Right atrium auricular region (tissue), 2 donors: ENCODE measurements at regions not wholly inside any gene's neighbourhood (a gene's known extent, or its start where the extent isn't known, plus 50 kb on each side); places are given as distances from the start of the nearest gene placed in this dataset.

Source experiments
- DNase-seq: peaks from one replicate; pipeline ENCODE4 v3.0.0-alpha.2; 2019; ENCODE audit warnings: low spot score
- H3K27ac ChIP-seq, 2 donors: fragments of 200-600 bp; sonication (generic); 1 replicate in 1 of 2; 2 replicates in 1 of 2; pipeline ENCODE4 v1.5.1; 2016 to 2019
- H3K27me3 ChIP-seq, 2 donors: fragments of 200-600 bp; sonication (generic); one replicate each; pipeline versions ENCODE4 v1.5.1 to v1.6.0; 2017 to 2019
- H3K36me3 ChIP-seq: fragments of 200-600 bp; sonication (generic); one replicate; pipeline ENCODE4 v1.5.1; 2016
- H3K4me1 ChIP-seq, 2 donors: fragments of 200-600 bp; sonication (generic); one replicate each; pipeline versions ENCODE4 v1.5.1 to v1.6.0; 2017 to 2019
- H3K4me3 ChIP-seq, 2 donors: fragments of 200-600 bp; sonication (generic); 1 replicate in 1 of 2; 2 replicates in 1 of 2; pipeline ENCODE4 v1.5.1; 2017 to 2019; ENCODE audit warnings: mild to moderate bottlenecking in 1 of 2, moderate library complexity in 1 of 2
- H3K9me3 ChIP-seq, 2 donors: fragments of 200-600 bp; sonication (generic); one replicate each; pipeline ENCODE4 v1.5.1; 2019
- CTCF ChIP-seq, 2 donors: fragments of 200-600 bp; sonication (generic); IDR thresholded peaks; one replicate each; pipeline ENCODE4 v1.5.1; 2019; ENCODE audit warnings: antibody characterized with exemption in 2 of 2

GRCh38 chr17:65404761-65405160 is 156.7 kb downstream of the AXIN2 start:
- Histone ChIP-seq H3K36me3 (no peaks in the 10 kb centered on the region), H3K27ac (no peak overlapping the region), H3K4me3 (no peak overlapping the region), H3K9me3 (no peaks in the 10 kb centered on the region), H3K4me1 (no peaks in the 10 kb centered on the region), H3K27me3 (no peaks in the 10 kb centered on the region)
- no peak for DNase-seq
- no peak for TF ChIP-seq CTCF (IDR thresholded peaks at IDR 0.05)

- no peak for TF ChIP-seq CTCF (IDR thresholded peaks at IDR 0.05)
- no peak for DNase-seq
- H3K27ac ChIP-seq: no peak overlapping the region
- no peaks in the 10 kb centered on the region for H3K36me3 ChIP-seq
- no peaks in the 10 kb centered on the region for H3K9me3 ChIP-seq
- H3K27me3 ChIP-seq: no peaks in the 10 kb centered on the region
- no peak overlapping the region for H3K4me3 ChIP-seq
- no peaks in the 10 kb centered on the region for H3K4me1 ChIP-seq
These were observed 157.8 kb downstream of the AXIN2 start for GRCh38 chr17:65403626-65404025.

DNA sequence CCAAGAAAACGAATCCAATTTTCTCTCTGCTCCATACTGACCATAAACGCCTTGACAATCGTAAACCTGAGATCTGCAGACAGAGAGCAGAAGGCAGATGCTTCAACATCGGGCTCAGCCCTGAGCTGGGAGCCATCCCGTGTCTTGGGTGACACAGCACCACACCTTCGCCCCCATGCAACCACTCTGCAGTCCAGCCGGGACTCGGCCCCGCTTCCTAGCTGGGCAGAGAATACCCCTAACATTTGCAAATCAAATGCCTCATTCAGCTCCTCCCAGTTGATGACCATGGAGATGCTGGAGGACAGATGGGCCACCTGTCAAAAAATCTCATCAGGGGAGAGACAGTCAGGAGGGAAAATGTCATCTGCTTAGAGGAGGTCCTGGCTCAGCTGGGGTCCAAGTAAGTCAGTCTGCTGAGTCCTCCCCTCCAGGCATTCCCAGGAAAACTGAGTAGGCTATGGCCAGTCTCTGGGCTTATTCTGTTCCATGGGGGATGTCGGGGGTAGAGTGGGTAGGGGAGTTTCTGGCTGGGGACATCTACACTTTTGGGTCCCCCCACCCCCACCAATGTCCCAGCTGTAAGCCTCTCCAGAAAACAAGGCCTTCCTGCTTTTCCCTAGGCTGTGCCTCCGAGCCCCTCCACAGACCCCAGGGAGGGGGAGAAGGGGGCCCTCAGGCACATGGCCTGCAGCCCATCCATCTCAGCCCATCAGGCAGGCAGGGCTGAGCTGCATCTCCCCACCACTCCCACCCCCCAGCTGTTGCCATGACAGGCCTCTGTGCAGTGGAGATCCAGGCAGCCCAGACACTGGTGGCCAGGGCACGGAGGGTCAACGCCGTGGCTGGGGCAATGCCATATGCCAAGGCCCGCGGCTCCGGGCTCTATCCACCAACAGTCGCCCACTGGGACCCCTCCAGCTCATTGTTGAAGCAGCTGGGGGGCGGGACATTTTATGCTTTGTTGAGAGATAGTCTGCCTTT is 158.6 kb downstream of the AXIN2 start:
- H3K36me3 ChIP-seq: no peaks in the 10 kb centered on the region
- DNase-seq: no peak
- no peaks in the 10 kb centered on the region for H3K9me3 ChIP-seq
- no peak for TF ChIP-seq CTCF (IDR thresholded peaks at IDR 0.05)
- no peaks in the 10 kb centered on the region for H3K27me3 ChIP-seq
- H3K4me1 ChIP-seq: no peaks in the 10 kb centered on the region
- no peak overlapping the region for H3K4me3 ChIP-seq
- no peak overlapping the region for H3K27ac ChIP-seq

- TF ChIP-seq CTCF (IDR thresholded peaks at IDR 0.05): no peak
- Histone ChIP-seq H3K9me3 (no peaks in the 10 kb centered on the region), H3K4me3 (no peak overlapping the region), H3K27ac (no peak overlapping the region), H3K36me3 (no peaks in the 10 kb centered on the region), H3K4me1 (no peaks in the 10 kb centered on the region), H3K27me3 (no peaks in the 10 kb centered on the region)
- no peak for DNase-seq
These were observed 159.9 kb downstream of the AXIN2 start for GRCh38 chr17:65401561-65401960.

- no peak for TF ChIP-seq CTCF (IDR thresholded peaks at IDR 0.05)
- Histone ChIP-seq H3K4me1 (no peaks in the 10 kb centered on the region), H3K36me3 (no peaks in the 10 kb centered on the region), H3K4me3 (no peak overlapping the region), H3K27ac (no peak overlapping the region), H3K27me3 (no peaks in the 10 kb centered on the region), H3K9me3 (no peaks in the 10 kb centered on the region)
- DNase-seq: no peak
These were observed 160.7 kb downstream of the AXIN2 start for GRCh38 chr17:65400701-65401100.
